Stimulated activated CD4-positive, alpha-beta T cell treated with anti-CD3 and anti-CD28 coated beads, TNF-alpha, amount 100 ng/mL, for 1 hour (primary cell): ENCODE measurements at regions not wholly inside any gene's neighbourhood (a gene's known extent, or its start where the extent isn't known, plus 50 kb on each side); places are given as distances from the start of the nearest gene placed in this dataset.
"Not testable (repeated sequence)": the region's sequence is repeated elsewhere in the genome, so short reads cannot be mapped to it uniquely, and the experiment has no call there.

Source experiments
- DNase-seq, 3 donors: peaks; one replicate each; pipeline ENCODE4 v3.0.0-alpha.2; 2020; ENCODE audit warnings: low read depth in 3 of 3, low spot score in 1 of 3

DNA sequence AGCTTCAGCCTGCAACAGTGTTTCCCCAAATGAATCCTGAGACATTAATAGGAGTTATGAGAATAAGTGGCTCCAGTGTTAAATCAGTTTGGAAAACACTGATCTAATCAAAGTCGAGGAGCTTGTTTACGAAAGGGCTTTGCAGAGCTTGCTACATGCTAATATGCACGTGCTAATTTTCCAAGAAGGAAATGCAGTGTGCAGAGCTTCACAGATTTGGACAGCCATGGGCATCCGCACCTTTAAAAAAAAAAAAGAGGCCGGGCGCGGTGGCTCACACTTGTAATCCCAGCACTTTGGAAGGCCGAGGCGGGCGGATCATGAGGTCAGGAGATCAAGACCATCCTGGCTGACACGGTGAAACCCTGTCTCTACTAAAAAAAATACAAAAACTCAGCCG, 79.7 kb upstream of the LMO2 start:
- not testable (repeated sequence) for DNase-seq

GRCh38 chr11:33970984-33971466, 79.1 kb upstream of the LMO2 start:
- no peak for DNase-seq

GRCh38 chr11:33967451-33967850, 75.6 kb upstream of the LMO2 start:
- no peak for DNase-seq

- DNase-seq: no peak
Observed at GRCh38 chr11:33965032-33965431, 73.2 kb upstream of the LMO2 start.

DNA sequence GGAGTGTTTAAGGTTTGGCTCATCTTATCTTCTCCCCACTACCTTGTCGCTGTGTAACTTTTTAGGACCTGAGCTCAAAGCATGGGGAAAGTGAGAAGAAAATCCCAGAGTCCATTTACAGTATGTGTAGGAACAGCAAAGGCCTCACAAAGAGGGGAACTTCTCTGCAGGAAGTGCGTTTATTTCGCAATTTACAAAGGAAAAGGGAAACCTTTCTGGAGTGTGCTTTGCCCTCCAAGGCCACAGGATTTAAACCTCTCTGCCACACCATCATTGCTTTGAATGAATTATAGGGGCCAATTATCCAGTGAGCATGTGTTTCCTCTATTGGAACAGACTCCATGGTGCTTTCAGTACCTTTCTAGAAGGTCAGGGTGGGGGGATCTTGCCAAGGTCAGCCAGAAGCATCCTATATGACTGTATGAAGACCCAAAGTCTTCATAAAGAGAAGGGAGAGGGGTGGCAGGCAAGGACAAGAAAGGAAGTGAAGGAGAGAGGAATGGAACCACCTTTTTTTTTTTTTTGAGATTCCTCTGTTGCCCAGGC, 68.1 kb upstream of the LMO2 start:
- DNase-seq: no peak

DNA sequence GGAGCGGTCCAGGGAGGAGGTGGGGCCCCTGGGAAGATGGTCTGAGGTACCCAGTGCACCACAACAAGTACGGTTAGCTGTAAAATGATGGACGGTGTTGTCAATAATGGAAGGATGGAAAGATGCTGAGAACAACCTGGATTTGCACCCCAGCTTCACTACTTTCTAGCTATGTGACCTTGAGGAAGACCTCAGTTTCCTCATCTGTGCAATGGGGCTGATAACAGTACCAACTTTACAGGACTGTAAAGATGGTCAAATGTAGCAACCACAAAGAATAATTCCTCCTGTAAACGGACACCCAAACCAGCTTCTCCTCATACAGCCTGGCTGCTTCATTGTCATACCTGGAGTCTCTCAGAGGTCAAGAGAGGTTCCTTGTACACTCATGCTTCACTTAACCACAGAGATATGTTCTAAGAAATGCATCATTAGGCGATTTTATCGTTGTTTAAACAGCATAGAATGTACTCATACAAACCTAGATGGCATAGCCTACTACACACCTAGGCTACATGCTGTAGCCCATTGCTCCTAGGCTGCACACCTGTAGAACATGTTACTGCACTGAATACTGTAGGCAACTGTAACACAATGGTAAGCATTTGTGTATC, 65.5 kb upstream of the LMO2 start:
- no peak for DNase-seq

GRCh38 chr11:33956611-33957010, 64.7 kb upstream of the LMO2 start:
- DNase-seq: no peak

DNA sequence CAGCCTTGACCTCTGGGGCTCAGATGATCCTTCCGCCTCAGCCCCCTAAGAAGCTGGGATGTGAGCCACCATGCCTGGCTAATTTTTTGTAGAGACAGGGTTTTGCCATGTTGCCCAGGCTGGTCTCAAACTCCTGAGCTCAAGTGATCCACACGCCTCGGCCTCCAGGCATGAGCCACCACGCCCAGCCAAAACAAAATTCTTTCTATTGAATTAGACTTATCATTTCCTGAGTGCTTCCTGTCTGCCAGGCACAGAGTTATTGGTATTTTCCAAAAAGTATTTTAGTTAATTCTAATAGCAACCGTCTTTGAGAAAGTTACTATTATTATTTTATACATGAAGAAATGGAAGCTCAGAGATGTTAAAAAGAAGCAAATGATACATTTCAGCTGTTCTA, 61.4 kb upstream of the LMO2 start:
- DNase-seq: no peak

- DNase-seq: no peak
Observed at GRCh38 chr11:33952805-33953204, 60.9 kb upstream of the LMO2 start.

GRCh38 chr11:33949252-33949913, 57.5 kb upstream of the LMO2 start:
- DNase-seq: no peak

- DNase-seq: no peak
Observed at GRCh38 chr11:33948494-33948893, 56.6 kb upstream of the LMO2 start.

- not testable (repeated sequence) for DNase-seq
Observed at GRCh38 chr11:33947918-33948317, 56.0 kb upstream of the LMO2 start.

DNA sequence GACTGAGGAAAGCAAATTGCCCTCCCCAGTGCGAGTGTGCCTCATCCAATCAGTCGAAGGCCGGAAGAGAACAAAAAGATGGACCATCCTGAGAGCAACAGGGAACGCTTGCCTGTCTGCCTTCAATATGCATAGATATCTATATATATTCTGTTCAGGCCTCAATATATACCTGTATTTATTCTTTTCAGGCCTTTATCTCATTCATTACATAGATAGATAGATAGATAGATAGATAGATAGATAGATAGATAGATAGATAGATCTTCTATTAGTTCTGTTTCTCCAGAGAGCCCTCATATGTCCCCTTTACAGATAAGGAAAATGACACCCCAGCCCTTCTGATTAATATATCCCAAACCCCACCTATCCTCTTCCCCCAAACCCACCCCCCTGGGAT, 55.1 kb upstream of the LMO2 start:
- DNase-seq: no peak

- DNase-seq: no peak
Observed at GRCh38 chr11:33945481-33946268, 53.8 kb upstream of the LMO2 start.

GRCh38 chr11:33944693-33945424, 53.0 kb upstream of the LMO2 start:
- no peak for DNase-seq

- no peak for DNase-seq
Observed at GRCh38 chr11:33944345-33944692, 52.4 kb upstream of the LMO2 start.

- no peak for DNase-seq
Observed at GRCh38 chr11:33942954-33943353, 51.1 kb upstream of the LMO2 start.

- no peak for DNase-seq
Observed at GRCh38 chr11:33941637-33942160, 49.8 kb upstream of the LMO2 start.
